Upper lobe of right lung (tissue), 1 donor: ENCODE measurements at regions not wholly inside any gene's neighbourhood (a gene's known extent, or its start where the extent isn't known, plus 50 kb on each side); places are given as distances from the start of the nearest gene placed in this dataset.

ENCODE experiments used
- ATAC-seq: fragments of 200-7000 bp; cut with Tn5 transposase; one replicate; pipeline ENCODE4 v1.9.1; 2020; ENCODE audit warnings: mild to moderate bottlenecking, moderate library complexity
- DNase-seq: peaks from one replicate; pipeline ENCODE4 v3.0.0-alpha.2; 2020
- H3K27ac ChIP-seq: fragments of 200-600 bp; one replicate; pipeline ENCODE4 v1.8.0; 2022
- H3K27me3 ChIP-seq: fragments of 200-600 bp; one replicate; pipeline ENCODE4 v1.8.0; 2022; ENCODE audit warnings: mild to moderate bottlenecking
- H3K36me3 ChIP-seq: fragments of 200-600 bp; one replicate; pipeline ENCODE4 v1.8.0; 2022
- H3K4me1 ChIP-seq: fragments of 200-600 bp; one replicate; pipeline ENCODE4 v1.8.0; 2022
- H3K4me3 ChIP-seq: fragments of 200-600 bp; one replicate; pipeline ENCODE4 v1.8.0; 2022; ENCODE audit warnings: mild to moderate bottlenecking
- H3K9me3 ChIP-seq: fragments of 200-600 bp; one replicate; pipeline ENCODE4 v1.8.0; 2022
- intact Hi-C: fragments of 100-400 bp; cut with DNase I; formaldehyde crosslinking; loops from one replicate; pipeline ENCODE4 v1.11.0; 2022
- TF ChIP-seq, protein P1 (sequence below): fragments of 200-600 bp; IDR thresholded peaks from one replicate; pipeline ENCODE4 v1.8.0; 2022; ENCODE audit warnings: antibody characterized with exemption
- donor health status: DM: no; HTN: yes; CAD: no; lungs with severe emphysema.

DNA sequence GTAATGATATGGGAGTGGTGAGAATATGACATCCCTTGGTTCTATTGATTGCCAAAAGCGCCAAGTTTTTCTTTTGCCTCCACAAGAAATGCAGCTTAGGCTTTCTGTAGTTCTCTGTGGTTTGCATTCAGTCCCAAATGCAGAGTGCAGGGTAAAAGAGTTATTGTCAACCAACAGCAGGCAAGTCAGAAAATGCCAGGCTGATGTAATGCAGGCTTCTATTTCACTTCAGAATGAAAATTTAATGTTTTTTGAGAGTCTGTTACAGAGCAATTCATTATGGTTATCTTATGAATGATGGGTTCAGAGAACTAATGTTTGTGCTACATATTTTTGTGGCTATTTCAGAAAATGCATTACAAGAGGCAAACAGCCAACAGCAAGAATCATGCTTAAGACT lies 293.5 kb downstream of the CENPW start:
- Histone ChIP-seq H3K4me3 (no peak overlapping the region), H3K36me3 (no peaks in the 10 kb centered on the region), H3K27me3 (no peaks in the 10 kb centered on the region), H3K27ac (no peak overlapping the region), H3K4me1 (no peaks in the 10 kb centered on the region), H3K9me3 (no peaks in the 10 kb centered on the region)
- DNase-seq (no peak), ATAC-seq (no peak)
- TF ChIP-seq, protein P1, sequence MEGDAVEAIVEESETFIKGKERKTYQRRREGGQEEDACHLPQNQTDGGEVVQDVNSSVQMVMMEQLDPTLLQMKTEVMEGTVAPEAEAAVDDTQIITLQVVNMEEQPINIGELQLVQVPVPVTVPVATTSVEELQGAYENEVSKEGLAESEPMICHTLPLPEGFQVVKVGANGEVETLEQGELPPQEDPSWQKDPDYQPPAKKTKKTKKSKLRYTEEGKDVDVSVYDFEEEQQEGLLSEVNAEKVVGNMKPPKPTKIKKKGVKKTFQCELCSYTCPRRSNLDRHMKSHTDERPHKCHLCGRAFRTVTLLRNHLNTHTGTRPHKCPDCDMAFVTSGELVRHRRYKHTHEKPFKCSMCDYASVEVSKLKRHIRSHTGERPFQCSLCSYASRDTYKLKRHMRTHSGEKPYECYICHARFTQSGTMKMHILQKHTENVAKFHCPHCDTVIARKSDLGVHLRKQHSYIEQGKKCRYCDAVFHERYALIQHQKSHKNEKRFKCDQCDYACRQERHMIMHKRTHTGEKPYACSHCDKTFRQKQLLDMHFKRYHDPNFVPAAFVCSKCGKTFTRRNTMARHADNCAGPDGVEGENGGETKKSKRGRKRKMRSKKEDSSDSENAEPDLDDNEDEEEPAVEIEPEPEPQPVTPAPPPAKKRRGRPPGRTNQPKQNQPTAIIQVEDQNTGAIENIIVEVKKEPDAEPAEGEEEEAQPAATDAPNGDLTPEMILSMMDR = no peak
- intact Hi-C loops = no loop called here

GRCh38 chr6:126640356-126640755 lies 300.4 kb downstream of the CENPW start:
- H3K27ac ChIP-seq = no peak overlapping the region
- no peak overlapping the region for H3K4me3 ChIP-seq
- no peaks in the 10 kb centered on the region for H3K36me3 ChIP-seq
- intact Hi-C loops = no loop called here
- TF ChIP-seq, protein P1 = no peak
- H3K4me1 ChIP-seq = no peaks in the 10 kb centered on the region
- no peaks in the 10 kb centered on the region for H3K9me3 ChIP-seq
- ATAC-seq (no peak), DNase-seq (no peak)
- H3K27me3 ChIP-seq = no peaks in the 10 kb centered on the region

DNA sequence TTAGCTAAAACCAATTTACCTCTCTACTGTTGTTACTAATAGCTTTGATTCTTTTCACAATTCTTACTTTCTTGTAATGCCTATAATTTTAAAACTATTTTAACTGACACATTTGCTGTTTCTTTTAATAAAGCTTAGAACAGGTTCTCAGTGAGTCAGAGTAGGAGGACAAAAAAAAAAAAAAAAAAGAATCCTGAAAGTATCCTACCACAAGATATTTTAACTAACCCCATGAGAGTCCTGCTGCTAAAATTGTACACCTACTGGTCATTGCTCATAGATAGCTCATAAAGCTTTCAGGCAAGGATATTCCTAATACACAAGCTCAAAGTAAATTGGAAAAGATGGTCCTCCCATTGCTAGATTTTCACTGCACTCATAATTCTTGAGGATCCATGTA lies 301.0 kb downstream of the CENPW start:
- H3K4me1 ChIP-seq = no peaks in the 10 kb centered on the region
- H3K4me3 ChIP-seq = no peak overlapping the region
- H3K9me3 ChIP-seq = no peaks in the 10 kb centered on the region
- no peak overlapping the region for H3K27ac ChIP-seq
- TF ChIP-seq, protein P1 = no peak
- intact Hi-C loops = no loop called here
- ATAC-seq (no peak), DNase-seq (no peak)
- no peaks in the 10 kb centered on the region for H3K36me3 ChIP-seq
- H3K27me3 ChIP-seq = no peaks in the 10 kb centered on the region

DNA sequence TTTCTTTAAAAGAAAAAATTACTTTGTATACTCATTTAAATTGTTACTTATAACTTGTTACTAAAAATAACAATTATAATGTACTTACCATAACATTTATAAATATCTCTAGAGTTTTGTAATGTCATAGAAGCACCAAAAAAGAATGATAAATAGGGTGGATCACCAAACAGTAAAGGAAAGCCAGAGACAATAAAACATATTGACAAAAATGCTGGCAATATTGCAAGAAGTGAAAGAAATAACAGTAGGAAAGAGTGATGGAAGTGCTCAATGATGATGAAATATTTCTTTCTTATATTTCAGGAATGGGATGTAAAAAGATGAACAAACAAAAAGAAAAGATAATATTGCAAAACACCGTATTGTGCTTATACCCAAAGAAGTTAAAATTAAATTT lies 301.7 kb downstream of the CENPW start:
- H3K27me3 ChIP-seq = no peaks in the 10 kb centered on the region
- DNase-seq (no peak), ATAC-seq (no peak)
- H3K4me1 ChIP-seq = no peaks in the 10 kb centered on the region
- intact Hi-C loops = no loop called here
- no peaks in the 10 kb centered on the region for H3K36me3 ChIP-seq
- TF ChIP-seq, protein P1 = no peak
- H3K4me3 ChIP-seq = no peak overlapping the region
- H3K9me3 ChIP-seq = no peaks in the 10 kb centered on the region
- no peak overlapping the region for H3K27ac ChIP-seq

DNA sequence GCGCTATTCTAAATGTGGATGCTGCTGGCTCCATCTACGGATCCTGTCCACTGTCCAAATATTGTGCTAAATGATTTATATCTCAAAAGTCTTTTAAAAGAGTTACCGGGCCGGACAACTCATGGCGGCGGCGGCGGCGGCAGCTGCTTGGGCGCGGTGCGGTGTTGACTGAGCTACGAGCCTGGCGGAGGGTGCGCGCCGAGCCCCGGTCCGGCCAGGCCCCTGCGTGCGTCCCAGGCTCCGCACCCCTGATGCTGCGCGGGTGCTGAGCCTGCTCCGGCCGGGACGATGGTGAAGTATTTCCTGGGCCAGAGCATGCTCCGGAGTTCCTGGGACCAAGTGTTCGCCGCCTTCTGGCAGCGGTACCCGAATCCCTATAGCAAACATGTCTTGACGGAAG lies 303.4 kb downstream of the CENPW start:
- H3K4me3 ChIP-seq = no peak overlapping the region
- no peak overlapping the region for H3K27ac ChIP-seq
- DNase-seq = no peak
- no peaks in the 10 kb centered on the region for H3K36me3 ChIP-seq
- intact Hi-C loops = no loop called here
- no peaks in the 10 kb centered on the region for H3K9me3 ChIP-seq
- ATAC-seq = no peak
- no peaks in the 10 kb centered on the region for H3K27me3 ChIP-seq
- TF ChIP-seq, protein P1 = no peak
- no peaks in the 10 kb centered on the region for H3K4me1 ChIP-seq

DNA sequence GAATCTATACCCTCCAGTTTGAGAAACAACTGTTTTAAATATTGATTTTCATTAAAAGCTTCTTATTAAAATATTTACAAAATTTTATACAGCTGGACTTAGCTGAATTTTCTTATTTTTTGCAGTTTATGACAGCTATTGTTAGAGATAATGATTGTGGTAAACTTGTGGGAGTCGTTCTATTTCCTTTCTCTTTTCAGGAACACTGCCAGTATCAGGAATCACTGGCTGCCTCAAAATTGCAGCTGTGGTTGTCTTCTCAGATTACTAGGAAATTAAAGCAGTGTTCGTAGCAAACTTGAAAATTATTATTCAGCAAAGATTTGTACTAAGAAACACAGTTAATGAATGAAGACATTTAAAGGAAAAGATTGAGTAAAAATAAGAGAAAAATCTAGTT lies 311.0 kb downstream of the CENPW start:
- ATAC-seq = no peak
- Histone ChIP-seq H3K27ac (no peak overlapping the region), H3K27me3 (no peaks in the 10 kb centered on the region), H3K4me3 (no peak overlapping the region), H3K9me3 (no peaks in the 10 kb centered on the region), H3K4me1 (no peaks in the 10 kb centered on the region), H3K36me3 (no peaks in the 10 kb centered on the region)
- intact Hi-C loops = no loop called here
- TF ChIP-seq, protein P1 = no peak
- no peak for DNase-seq
